ENCODE measurements at regions not wholly inside any gene's neighbourhood (a gene's known extent, or its start where the extent isn't known, plus 50 kb on each side); places are given as distances from the start of the nearest gene placed in this dataset.
"Not testable (repeated sequence)": the region's sequence is repeated elsewhere in the genome, so short reads cannot be mapped to it uniquely, and the experiment has no call there.

- H3K4me3 ChIP-seq (ENCODE audit: low read depth, low read length) = not testable (repeated sequence)
- peak; percentile 4 for DNase-seq (ENCODE audit: low read depth)
Measured at GRCh38 chr7:32816409-32816948, 75.1 kb downstream of the KBTBD2 start.

DNA sequence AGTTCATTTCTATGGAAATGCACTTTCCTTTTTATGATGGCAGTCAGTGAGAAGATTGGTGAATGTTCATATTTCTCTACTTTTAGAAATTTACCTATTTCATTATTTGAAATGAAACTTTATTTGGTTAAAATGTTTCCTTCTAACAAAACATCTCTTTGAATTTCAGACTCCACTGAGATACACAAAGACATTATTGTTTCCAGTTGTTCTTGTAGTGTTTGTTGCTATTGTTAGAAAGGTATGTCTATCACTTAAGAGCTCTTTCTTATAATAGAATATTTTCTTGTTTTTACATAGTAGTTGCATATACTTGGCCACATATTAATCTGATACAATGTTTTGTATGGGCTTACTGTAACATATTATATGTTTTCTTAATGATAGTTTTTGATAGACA, 76.8 kb downstream of the KBTBD2 start:
- H3K4me3 ChIP-seq (ENCODE audit: low read depth, low read length); DNase-seq (ENCODE audit: low read depth): not testable (repeated sequence)

- no peak overlapping the region for H3K4me3 ChIP-seq (ENCODE audit: low read depth, low read length)
- DNase-seq (ENCODE audit: low read depth) = no peak
- TF ChIP-seq, protein P1, sequence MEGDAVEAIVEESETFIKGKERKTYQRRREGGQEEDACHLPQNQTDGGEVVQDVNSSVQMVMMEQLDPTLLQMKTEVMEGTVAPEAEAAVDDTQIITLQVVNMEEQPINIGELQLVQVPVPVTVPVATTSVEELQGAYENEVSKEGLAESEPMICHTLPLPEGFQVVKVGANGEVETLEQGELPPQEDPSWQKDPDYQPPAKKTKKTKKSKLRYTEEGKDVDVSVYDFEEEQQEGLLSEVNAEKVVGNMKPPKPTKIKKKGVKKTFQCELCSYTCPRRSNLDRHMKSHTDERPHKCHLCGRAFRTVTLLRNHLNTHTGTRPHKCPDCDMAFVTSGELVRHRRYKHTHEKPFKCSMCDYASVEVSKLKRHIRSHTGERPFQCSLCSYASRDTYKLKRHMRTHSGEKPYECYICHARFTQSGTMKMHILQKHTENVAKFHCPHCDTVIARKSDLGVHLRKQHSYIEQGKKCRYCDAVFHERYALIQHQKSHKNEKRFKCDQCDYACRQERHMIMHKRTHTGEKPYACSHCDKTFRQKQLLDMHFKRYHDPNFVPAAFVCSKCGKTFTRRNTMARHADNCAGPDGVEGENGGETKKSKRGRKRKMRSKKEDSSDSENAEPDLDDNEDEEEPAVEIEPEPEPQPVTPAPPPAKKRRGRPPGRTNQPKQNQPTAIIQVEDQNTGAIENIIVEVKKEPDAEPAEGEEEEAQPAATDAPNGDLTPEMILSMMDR (IDR thresholded peaks at IDR 0.05; ENCODE audit: control insufficient read depth, extremely low read depth, insufficient read depth) = no peak
Measured at GRCh38 chr7:32809871-32810270, 81.7 kb downstream of the KBTBD2 start.

- no peak for DNase-seq (ENCODE audit: low read depth)
- TF ChIP-seq, protein P1 (IDR thresholded peaks at IDR 0.05; ENCODE audit: control insufficient read depth, extremely low read depth, insufficient read depth) = no peak
Measured at GRCh38 chr7:32809347-32809746, 82.2 kb downstream of the KBTBD2 start.

GRCh38 chr7:32803406-32804141, 88.0 kb downstream of the KBTBD2 start:
- no peak for DNase-seq (ENCODE audit: low read depth)
- TF ChIP-seq, protein P1 (IDR thresholded peaks at IDR 0.05; ENCODE audit: control insufficient read depth, extremely low read depth, insufficient read depth) = no peak
- H3K4me3 ChIP-seq (ENCODE audit: low read depth, low read length) = no peak overlapping the region

More at GRCh38 chr7:32809347-32809746, 82.2 kb downstream of the KBTBD2 start:
- H3K4me3 ChIP-seq (ENCODE audit: low read depth, low read length) = no peak overlapping the region

DNA sequence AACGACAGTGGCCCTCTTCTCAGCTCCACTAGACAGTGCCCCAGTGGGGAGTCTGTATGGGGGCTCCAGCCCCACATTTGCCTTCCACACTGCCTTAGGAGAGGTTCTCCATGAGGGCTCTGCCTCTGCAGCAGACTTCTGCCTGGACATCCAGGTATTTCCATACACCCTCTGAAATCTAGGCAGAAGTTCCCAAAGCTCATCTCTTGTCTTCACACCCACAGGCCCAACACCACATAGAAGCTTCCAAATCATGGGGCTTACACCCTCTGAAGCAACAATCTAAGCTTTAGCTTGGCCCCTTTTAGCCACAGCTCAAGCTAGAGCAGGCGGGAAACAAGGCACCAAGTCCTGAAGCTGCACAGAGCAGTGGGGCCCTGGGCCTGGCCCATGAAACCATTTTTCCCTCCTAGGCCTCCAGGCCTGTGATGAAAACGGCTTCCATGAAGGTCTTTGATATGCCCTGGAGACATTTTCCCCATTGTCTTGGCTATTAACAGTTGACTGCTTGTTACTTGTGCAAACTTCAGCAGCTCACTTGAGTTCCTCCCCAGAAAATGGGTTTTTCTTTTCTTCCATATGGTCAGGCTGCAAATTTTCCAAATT, 89.2 kb downstream of the KBTBD2 start:
- no peak overlapping the region for H3K4me3 ChIP-seq (ENCODE audit: low read depth, low read length)
- TF ChIP-seq, protein P1 (IDR thresholded peaks at IDR 0.05; ENCODE audit: control insufficient read depth, extremely low read depth, insufficient read depth) = no peak
- no peak for DNase-seq (ENCODE audit: low read depth)

GRCh38 chr7:32793053-32793452, 98.5 kb downstream of the KBTBD2 start:
- H3K4me3 ChIP-seq (ENCODE audit: low read depth, low read length); DNase-seq (ENCODE audit: low read depth): not testable (repeated sequence)

GRCh38 chr7:32790766-32791430, 100.7 kb downstream of the KBTBD2 start:
- not testable (repeated sequence) for H3K4me3 ChIP-seq (ENCODE audit: low read depth, low read length); DNase-seq (ENCODE audit: low read depth)

DNA sequence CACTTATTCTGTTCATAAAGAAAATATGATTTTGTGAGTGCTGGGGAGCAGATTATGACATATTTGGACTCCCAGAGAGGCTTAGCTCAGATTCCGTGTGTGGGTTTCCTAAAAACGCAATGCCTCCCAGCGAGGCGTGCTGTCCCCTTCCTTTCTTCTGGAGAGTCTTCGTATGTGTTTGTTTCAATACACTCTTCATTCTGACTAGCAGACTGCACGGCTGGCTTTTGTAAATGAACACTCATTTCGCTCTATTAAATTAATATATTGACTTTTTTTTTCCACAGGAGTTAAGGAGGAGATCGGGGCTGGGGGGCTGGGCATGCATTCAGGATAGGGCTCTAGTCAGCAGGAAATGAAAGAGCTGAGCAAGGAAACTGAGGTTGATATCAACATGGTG, 102.3 kb downstream of the KBTBD2 start:
- not testable (repeated sequence) for DNase-seq (ENCODE audit: low read depth); H3K4me3 ChIP-seq (ENCODE audit: low read depth, low read length)

- DNase-seq (ENCODE audit: low read depth); H3K4me3 ChIP-seq (ENCODE audit: low read depth, low read length): not testable (repeated sequence)
Measured at GRCh38 chr7:32788174-32788573, 103.4 kb downstream of the KBTBD2 start.

DNA sequence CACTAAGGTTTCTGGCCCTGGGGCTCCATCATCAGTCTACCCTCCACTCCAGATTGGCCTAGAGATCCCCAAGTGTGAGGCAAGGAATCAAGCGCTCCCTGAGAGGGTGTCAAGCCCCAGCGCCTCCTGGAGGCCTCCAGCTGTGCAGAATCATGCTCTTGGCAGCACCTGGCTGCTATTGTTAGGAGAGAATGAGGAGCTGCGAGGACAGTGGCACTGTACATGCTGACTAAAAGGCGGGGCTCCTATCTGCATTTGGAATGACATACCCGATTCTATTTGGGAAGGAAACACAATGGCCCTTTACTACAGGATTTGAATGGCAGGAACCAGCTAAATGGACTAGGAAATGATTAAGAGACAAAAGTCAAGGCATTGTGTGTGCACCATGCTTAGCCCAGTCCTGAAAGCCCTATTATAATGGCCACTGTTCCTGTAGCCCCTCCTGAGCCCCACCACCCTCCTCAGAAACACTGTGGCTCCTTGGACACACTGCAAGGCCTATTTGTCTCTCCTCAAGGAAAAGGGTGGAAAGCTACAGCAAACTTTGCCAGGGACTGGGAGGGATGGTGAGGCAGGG, 106.1 kb downstream of the KBTBD2 start:
- not testable (repeated sequence) for DNase-seq (ENCODE audit: low read depth); H3K4me3 ChIP-seq (ENCODE audit: low read depth, low read length)

DNA sequence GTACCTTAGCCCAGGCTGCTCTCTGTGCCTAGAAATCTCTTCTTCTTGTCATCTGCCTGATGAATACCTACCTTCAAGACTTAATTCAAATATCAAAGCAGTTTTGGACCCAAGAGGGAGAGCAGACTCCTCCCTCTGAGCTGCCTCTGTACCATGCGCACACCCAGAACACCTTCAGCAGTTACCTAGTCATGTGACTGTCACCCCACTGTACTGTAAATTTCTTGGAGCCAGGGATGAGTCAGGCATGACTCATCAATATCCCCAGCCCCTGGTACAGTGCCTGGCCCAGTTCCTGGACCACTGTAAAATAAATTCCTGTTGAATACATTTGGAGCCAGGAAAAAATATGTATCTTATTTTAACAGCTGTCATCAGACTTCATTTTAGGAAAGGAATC, 111.7 kb downstream of the KBTBD2 start:
- DNase-seq (ENCODE audit: low read depth); H3K4me3 ChIP-seq (ENCODE audit: low read depth, low read length): not testable (repeated sequence)
